Esophagus squamous epithelium (tissue), 5 donors: ENCODE measurements at regions not wholly inside any gene's neighbourhood (a gene's known extent, or its start where the extent isn't known, plus 50 kb on each side); places are given as distances from the start of the nearest gene placed in this dataset.
"Not testable (repeated sequence)": the region's sequence is repeated elsewhere in the genome, so short reads cannot be mapped to it uniquely, and the experiment has no call there.

ENCODE experiments used
- DNase-seq: peaks from one replicate; lab custom pipeline; 2025; lab: John Stamatoyannopoulos, UW
- H3K27ac ChIP-seq, 4 donors: fragments of 200-600 bp; sonication (generic); one replicate each; pipeline ENCODE4 v1.5.1; 2016 to 2019; ENCODE audit warnings: mild to moderate bottlenecking in 1 of 4
- H3K27me3 ChIP-seq, 4 donors: fragments of 200-600 bp; sonication (generic); 1 replicate in 3 of 4; 2 replicates in 1 of 4; pipeline versions ENCODE4 v1.5.1 to v1.6.0; 2017 to 2021; ENCODE audit warnings: antibody characterized with exemption in 1 of 4
- H3K36me3 ChIP-seq, 3 donors: fragments of 200-600 bp; sonication (generic); one replicate each; pipeline ENCODE4 v1.5.1; 2016 to 2019
- H3K4me1 ChIP-seq, 3 donors: fragments of 200-600 bp; sonication (generic); one replicate each; pipeline ENCODE4 v1.5.1; 2017 to 2019
- H3K4me3 ChIP-seq, 4 donors: fragments of 200-600 bp; sonication (generic); 1 replicate in 3 of 4; 2 replicates in 1 of 4; pipeline ENCODE4 v1.5.1; 2016 to 2019; ENCODE audit warnings: mild to moderate bottlenecking in 2 of 4, moderate library complexity in 1 of 4
- H3K9me3 ChIP-seq, 3 donors: fragments of 200-600 bp; sonication (generic); one replicate each; pipeline ENCODE4 v1.5.1; 2016 to 2019
- POLR2A ChIP-seq, 4 donors: fragments of 450-650 bp; IDR thresholded peaks; one replicate each; pipeline ENCODE4 v1.6.1; 2017; ENCODE audit warnings: antibody characterized with exemption in 4 of 4, mild to moderate bottlenecking in 4 of 4, moderate library complexity in 3 of 4
- WGBS, 2 donors: methylation state at CpG; one replicate each; pipeline ENCODE4 v1.1.5; 2018; 5-methylcytosine and 5-hydroxymethylcytosine counted together
- intact Hi-C: fragments of 100-400 bp; cut with DNase I; formaldehyde crosslinking; loops from one replicate; pipeline ENCODE4 v1.15.0; 2022
- TF ChIP-seq, protein P1 (sequence below), 6 experiments: fragments of 450-650 bp in 4 of 6; fragments of 200-600 bp in 2 of 6; sonication (generic) in 2 of 6; IDR thresholded peaks; one replicate each; pipeline ENCODE4 v1.5.1; 2016 to 2019; ENCODE audit warnings: antibody characterized with exemption in 6 of 6, mild to moderate bottlenecking in 4 of 6, moderate library complexity in 4 of 6
- donor health status: DM: yes; HTN: yes; CAD: no.

GRCh38 chr1:116290085-116290705 lies 82.8 kb upstream of the ATP1A1 start:
- Histone ChIP-seq H3K27me3 (no peaks in the 10 kb centered on the region), H3K36me3 (no peaks in the 10 kb centered on the region), H3K9me3 (no peaks in the 10 kb centered on the region), H3K4me3 (no peak overlapping the region), H3K27ac (peak overlapping the region in 3 of 4 donors; percentile 27 to 65 (median 47)), H3K4me1 (peaks cover 3 to 51% (median 27%) of the 10 kb centered on the region in 3 donors)
- intact Hi-C loops: no loop called here
- no peak for TF ChIP-seq POLR2A (IDR thresholded peaks at IDR 0.05)
- WGBS, 2 donors: 36 to 61% methylated on average over 3 of the region's 3 CpGs
- no peak for DNase-seq

- WGBS, 2 donors: 41 to 78% methylated on average over 2 of the region's 2 CpGs
- DNase-seq: no peak
- Histone ChIP-seq H3K27ac (peak overlapping the region in 3 of 4 donors; percentile 6 to 65 (median 47)), H3K4me3 (no peak overlapping the region), H3K9me3 (no peaks in the 10 kb centered on the region), H3K36me3 (no peaks in the 10 kb centered on the region), H3K4me1 (peaks cover 3 to 51% (median 27%) of the 10 kb centered on the region in 3 donors), H3K27me3 (no peaks in the 10 kb centered on the region)
- no peak for TF ChIP-seq POLR2A (IDR thresholded peaks at IDR 0.05)
- TF ChIP-seq, protein P1, sequence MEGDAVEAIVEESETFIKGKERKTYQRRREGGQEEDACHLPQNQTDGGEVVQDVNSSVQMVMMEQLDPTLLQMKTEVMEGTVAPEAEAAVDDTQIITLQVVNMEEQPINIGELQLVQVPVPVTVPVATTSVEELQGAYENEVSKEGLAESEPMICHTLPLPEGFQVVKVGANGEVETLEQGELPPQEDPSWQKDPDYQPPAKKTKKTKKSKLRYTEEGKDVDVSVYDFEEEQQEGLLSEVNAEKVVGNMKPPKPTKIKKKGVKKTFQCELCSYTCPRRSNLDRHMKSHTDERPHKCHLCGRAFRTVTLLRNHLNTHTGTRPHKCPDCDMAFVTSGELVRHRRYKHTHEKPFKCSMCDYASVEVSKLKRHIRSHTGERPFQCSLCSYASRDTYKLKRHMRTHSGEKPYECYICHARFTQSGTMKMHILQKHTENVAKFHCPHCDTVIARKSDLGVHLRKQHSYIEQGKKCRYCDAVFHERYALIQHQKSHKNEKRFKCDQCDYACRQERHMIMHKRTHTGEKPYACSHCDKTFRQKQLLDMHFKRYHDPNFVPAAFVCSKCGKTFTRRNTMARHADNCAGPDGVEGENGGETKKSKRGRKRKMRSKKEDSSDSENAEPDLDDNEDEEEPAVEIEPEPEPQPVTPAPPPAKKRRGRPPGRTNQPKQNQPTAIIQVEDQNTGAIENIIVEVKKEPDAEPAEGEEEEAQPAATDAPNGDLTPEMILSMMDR (IDR thresholded peaks at IDR 0.05): no peak
- intact Hi-C loops: no loop called here
Observed at GRCh38 chr1:116291024-116291423, 82.0 kb upstream of the ATP1A1 start.

DNA sequence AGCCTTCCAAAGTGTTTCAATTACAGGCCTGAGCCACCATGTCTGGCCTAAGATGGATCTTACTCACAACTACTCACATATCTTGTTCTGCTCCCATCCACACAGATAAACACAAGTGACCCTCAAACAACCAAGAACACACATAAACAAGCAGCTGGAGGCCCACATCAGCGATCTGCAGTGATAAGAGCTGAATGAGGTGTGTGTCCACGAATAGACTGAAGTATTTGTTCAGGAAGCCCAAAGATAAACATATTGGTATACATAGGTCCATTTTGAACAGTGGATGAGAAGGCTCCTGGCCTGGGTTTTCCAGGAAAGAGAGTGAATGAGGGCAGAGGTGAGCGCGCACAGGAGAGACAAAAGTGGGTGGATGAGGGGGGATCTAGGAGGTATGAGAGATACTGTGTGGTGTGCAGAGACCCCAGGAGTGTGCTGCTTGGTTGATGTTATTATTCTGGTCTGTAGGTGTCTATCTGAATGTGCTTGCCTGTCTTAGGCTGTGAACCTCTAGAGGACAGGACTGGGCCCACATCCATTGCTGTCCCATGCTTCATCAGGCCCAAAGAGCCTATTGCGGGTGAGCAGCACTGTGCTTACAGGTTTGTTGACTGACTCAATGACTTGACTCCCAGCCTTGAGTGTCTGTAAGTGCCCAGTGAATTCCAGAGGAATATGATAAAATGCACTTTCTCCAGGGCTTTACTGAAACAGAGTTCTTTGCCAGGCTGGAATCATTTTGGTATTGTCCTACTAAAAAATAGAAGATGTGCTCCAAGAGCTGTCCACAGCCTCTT lies 79.9 kb upstream of the ATP1A1 start:
- Histone ChIP-seq H3K4me1 (peaks cover 3 to 39% (median 27%) of the 10 kb centered on the region in 3 donors), H3K27ac (no peak overlapping the region), H3K27me3 (no peaks in the 10 kb centered on the region), H3K4me3 (no peak overlapping the region), H3K9me3 (no peaks in the 10 kb centered on the region), H3K36me3 (no peaks in the 10 kb centered on the region)
- DNase-seq: no peak
- TF ChIP-seq POLR2A (IDR thresholded peaks at IDR 0.05): no peak
- TF ChIP-seq, protein P1 (IDR thresholded peaks at IDR 0.05): no peak
- intact Hi-C loops: no loop called here
- WGBS, 2 donors: 68 to 84% methylated on average over 4 to 5 of the region's 5 CpGs

- no peak overlapping the region for H3K4me3 ChIP-seq
- H3K9me3 ChIP-seq: no peaks in the 10 kb centered on the region
- H3K4me1 ChIP-seq: peaks cover 0 to 17% (median 0%) of the 10 kb centered on the region in 3 donors
- no peak for TF ChIP-seq POLR2A (IDR thresholded peaks at IDR 0.05)
- TF ChIP-seq, protein P1 (IDR thresholded peaks at IDR 0.05): no peak
- intact Hi-C loops: no loop called here
- no peaks in the 10 kb centered on the region for H3K27me3 ChIP-seq
- no peak for DNase-seq
- no peak overlapping the region for H3K27ac ChIP-seq
- 87 to 97% methylated on average over 6 to 9 of the region's 18 CpGs for WGBS, 2 donors
- no peaks in the 10 kb centered on the region for H3K36me3 ChIP-seq
Observed at GRCh38 chr1:116297495-116298212, 75.4 kb upstream of the ATP1A1 start.

DNA sequence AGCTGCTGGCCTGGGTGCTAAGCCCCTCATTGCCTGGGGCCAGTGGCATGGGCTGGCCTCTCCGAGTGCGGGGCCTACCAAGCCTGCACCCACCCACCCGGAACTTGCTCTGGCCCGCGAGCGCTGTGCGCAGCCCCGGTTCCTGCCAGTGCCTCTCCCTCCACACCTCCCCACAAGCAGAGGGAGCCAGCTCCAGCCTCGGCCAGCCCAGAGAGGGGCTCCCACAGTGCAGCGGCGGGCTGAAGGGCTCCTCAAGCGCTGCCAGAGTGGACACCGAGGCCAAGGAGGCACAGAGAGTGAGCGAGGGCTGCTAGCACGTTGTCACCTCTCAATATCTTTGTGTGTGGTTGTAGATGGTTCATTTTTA lies 74.8 kb upstream of the ATP1A1 start:
- H3K36me3 ChIP-seq, H3K4me3 ChIP-seq, H3K27me3 ChIP-seq, H3K9me3 ChIP-seq, intact Hi-C loops, H3K27ac ChIP-seq, DNase-seq: not testable (repeated sequence)
- H3K4me1 ChIP-seq: peaks cover 0 to 17% (median 0%) of the 10 kb centered on the region in 3 donors
- 93% methylated on average over 3 to 4 of the region's 15 CpGs for WGBS, 2 donors

DNA sequence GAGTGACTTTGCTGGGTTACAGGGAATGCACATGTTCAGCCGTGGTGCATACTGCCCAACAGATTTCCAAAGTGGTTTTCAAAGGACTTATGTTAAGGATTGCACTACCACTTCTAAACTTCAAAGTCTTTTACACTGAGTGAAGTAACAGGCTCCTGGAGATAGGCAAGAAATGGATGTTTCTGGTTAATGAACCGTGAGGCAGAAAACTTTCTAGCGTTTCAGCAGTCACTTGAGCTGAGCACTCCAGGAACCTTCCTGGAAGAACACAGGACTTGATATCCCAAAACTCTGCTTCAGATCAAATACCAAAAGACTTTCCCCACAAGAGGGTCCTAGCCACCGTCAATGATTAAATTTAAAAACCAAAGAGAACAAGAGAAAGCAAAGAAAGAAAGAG lies 74.3 kb upstream of the ATP1A1 start:
- Histone ChIP-seq H3K27ac (no peak overlapping the region), H3K27me3 (no peaks in the 10 kb centered on the region), H3K9me3 (no peaks in the 10 kb centered on the region), H3K36me3 (no peaks in the 10 kb centered on the region), H3K4me3 (no peak overlapping the region), H3K4me1 (peaks cover 0 to 17% (median 0%) of the 10 kb centered on the region in 3 donors)
- TF ChIP-seq POLR2A (IDR thresholded peaks at IDR 0.05): no peak
- TF ChIP-seq, protein P1 (IDR thresholded peaks at IDR 0.05): no peak
- no peak for DNase-seq
- WGBS, 2 donors: 77 to 84% methylated on average over 4 of the region's 4 CpGs
- intact Hi-C loops: no loop called here
